Hepatocyte (in vitro differentiated cells): ENCODE measurements at regions not wholly inside any gene's neighbourhood (a gene's known extent, or its start where the extent isn't known, plus 50 kb on each side); places are given as distances from the start of the nearest gene placed in this dataset.
"Not testable (repeated sequence)": the region's sequence is repeated elsewhere in the genome, so short reads cannot be mapped to it uniquely, and the experiment has no call there.

Experiments used
- CTCF ChIP-seq: fragments of 200-600 bp; sonication (generic); IDR thresholded peaks from 2 replicates; pipeline ENCODE4 v1.5.1; 2016; ENCODE audit warnings: antibody characterized with exemption, mild to moderate bottlenecking; ENCODE audit not compliant: poor library complexity
- EZH2 ChIP-seq: fragments of 200-600 bp; sonication (generic); IDR thresholded peaks from 2 replicates; pipeline ENCODE4 v1.6.1; 2016; ENCODE audit warnings: antibody characterized with exemption, mild to moderate bottlenecking, borderline replicate concordance
- EZH2phosphoT487 ChIP-seq: fragments of 200-600 bp; sonication (generic); IDR thresholded peaks from one replicate; pipeline ENCODE4 v1.6.1; 2018; ENCODE audit warnings: antibody characterized with exemption, mild to moderate bottlenecking, low read depth, moderate library complexity; ENCODE audit not compliant: unreplicated experiment, severe bottlenecking

- TF ChIP-seq CTCF, EZH2, EZH2phosphoT487: not testable (repeated sequence)
Observed at GRCh38 chr21:9836547-9836946, 684.8 kb upstream of the TPTE start.
